ENCODE measurements at regions not wholly inside any gene's neighbourhood (a gene's known extent, or its start where the extent isn't known, plus 50 kb on each side); places are given as distances from the start of the nearest gene placed in this dataset.

DNA sequence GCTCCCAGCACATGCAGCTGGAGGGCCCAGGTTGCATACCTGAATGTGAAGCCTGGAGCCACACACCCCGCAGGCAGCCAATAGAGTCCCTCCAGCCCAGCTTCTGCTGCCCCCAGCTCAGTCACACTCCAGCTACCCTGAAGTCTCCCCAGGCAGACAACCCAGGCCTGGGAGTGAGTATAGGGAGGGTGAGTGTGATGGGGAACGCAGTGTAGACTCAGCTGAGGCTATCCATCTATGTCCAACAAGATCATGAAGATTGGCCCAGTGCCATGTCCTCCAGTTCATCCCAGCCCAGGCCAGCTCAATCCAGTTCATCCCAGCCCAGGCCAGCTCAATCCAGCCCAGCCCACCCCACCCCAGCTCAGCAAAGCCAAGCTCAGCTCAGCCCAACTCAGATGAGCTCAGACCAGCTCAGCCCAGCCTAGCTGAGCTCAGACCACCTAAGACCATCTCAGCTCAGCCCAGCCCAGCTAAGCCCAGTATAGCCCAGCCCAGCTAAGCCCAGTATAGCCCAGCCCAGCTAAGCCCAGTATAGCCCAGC is 330.4 kb downstream of the TMEM121 start:
- TF ChIP-seq, protein P1, sequence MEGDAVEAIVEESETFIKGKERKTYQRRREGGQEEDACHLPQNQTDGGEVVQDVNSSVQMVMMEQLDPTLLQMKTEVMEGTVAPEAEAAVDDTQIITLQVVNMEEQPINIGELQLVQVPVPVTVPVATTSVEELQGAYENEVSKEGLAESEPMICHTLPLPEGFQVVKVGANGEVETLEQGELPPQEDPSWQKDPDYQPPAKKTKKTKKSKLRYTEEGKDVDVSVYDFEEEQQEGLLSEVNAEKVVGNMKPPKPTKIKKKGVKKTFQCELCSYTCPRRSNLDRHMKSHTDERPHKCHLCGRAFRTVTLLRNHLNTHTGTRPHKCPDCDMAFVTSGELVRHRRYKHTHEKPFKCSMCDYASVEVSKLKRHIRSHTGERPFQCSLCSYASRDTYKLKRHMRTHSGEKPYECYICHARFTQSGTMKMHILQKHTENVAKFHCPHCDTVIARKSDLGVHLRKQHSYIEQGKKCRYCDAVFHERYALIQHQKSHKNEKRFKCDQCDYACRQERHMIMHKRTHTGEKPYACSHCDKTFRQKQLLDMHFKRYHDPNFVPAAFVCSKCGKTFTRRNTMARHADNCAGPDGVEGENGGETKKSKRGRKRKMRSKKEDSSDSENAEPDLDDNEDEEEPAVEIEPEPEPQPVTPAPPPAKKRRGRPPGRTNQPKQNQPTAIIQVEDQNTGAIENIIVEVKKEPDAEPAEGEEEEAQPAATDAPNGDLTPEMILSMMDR (IDR thresholded peaks at IDR 0.05) = no peak
- TF ChIP-seq POLR2A (IDR thresholded peaks at IDR 0.05) (no peak), EP300 (IDR thresholded peaks at IDR 0.05) (no peak)

Measured in stomach (tissue), 4 donors.